HEK293 (cell line): ENCODE measurements at regions not wholly inside any gene's neighbourhood (a gene's known extent, or its start where the extent isn't known, plus 50 kb on each side); places are given as distances from the start of the nearest gene placed in this dataset.

ENCODE experiments used
- BCL11A ChIP-seq: fragments of 450-650 bp; formaldehyde crosslinking; IDR thresholded peaks from 2 replicates; pipeline ENCODE4 v1.5.1; 2016; ENCODE audit warnings: low read depth, missing biosample characterization, missing genetic modification characterization
- FEZF1 ChIP-seq: fragments of 450-650 bp; formaldehyde crosslinking; IDR thresholded peaks from 2 replicates; pipeline ENCODE4 v1.5.1; 2016; ENCODE audit warnings: missing biosample characterization, missing genetic modification characterization
- GLI2 ChIP-seq: fragments of 450-650 bp; formaldehyde crosslinking; IDR thresholded peaks from 2 replicates; pipeline ENCODE4; 2017; ENCODE audit warnings: missing biosample characterization, missing genetic modification characterization, low read depth, borderline replicate concordance
- MZF1 ChIP-seq: fragments of 450-650 bp; formaldehyde crosslinking; IDR thresholded peaks from 2 replicates; pipeline ENCODE4 v1.5.1; 2017; ENCODE audit warnings: missing biosample characterization, missing genetic modification characterization, borderline replicate concordance
- ZNF138 ChIP-seq: fragments of 450-650 bp; formaldehyde crosslinking; IDR thresholded peaks from 2 replicates; pipeline ENCODE4 v1.5.1; 2016; ENCODE audit warnings: missing biosample characterization, missing genetic modification characterization, borderline replicate concordance
- ZNF184 ChIP-seq: fragments of 450-650 bp; IDR thresholded peaks from 2 replicates; pipeline ENCODE4 v1.5.1; 2018; ENCODE audit warnings: missing biosample characterization, mild to moderate bottlenecking, missing genetic modification characterization
- ZNF37A ChIP-seq: fragments of 450-650 bp; IDR thresholded peaks from 2 replicates; pipeline ENCODE4 v1.5.1; 2018; ENCODE audit warnings: missing biosample characterization, missing genetic modification characterization
- ZNF404 ChIP-seq: fragments of 450-650 bp; formaldehyde crosslinking; IDR thresholded peaks from 2 replicates; pipeline ENCODE4 v1.5.1; 2017; ENCODE audit warnings: missing biosample characterization, missing genetic modification characterization
- ZNF549 ChIP-seq: fragments of 450-650 bp; IDR thresholded peaks from 2 replicates; pipeline ENCODE4 v1.5.1; 2018; ENCODE audit warnings: missing biosample characterization, missing genetic modification characterization, mild to moderate bottlenecking, inconsistent platforms, moderate library complexity
- ZNF561 ChIP-seq: fragments of 450-650 bp; IDR thresholded peaks from 2 replicates; pipeline ENCODE4 v1.5.1; 2018; ENCODE audit warnings: missing biosample characterization, missing genetic modification characterization, borderline replicate concordance
- ZNF596 ChIP-seq: fragments of 450-650 bp; IDR thresholded peaks from 2 replicates; pipeline ENCODE4 v1.5.0; 2018; ENCODE audit warnings: missing biosample characterization, mild to moderate bottlenecking, missing genetic modification characterization, moderate library complexity
- TF ChIP-seq, protein P1 (sequence below): fragments of 450-650 bp; formaldehyde crosslinking; IDR thresholded peaks from 2 replicates; pipeline ENCODE4 v1.5.1; 2016; ENCODE audit warnings: missing biosample characterization, missing genetic modification characterization
- TF ChIP-seq, protein P2 (sequence below): fragments of 450-650 bp; formaldehyde crosslinking; IDR thresholded peaks from 2 replicates; pipeline ENCODE4 v1.5.1; 2016; ENCODE audit warnings: missing biosample characterization, missing genetic modification characterization

DNA sequence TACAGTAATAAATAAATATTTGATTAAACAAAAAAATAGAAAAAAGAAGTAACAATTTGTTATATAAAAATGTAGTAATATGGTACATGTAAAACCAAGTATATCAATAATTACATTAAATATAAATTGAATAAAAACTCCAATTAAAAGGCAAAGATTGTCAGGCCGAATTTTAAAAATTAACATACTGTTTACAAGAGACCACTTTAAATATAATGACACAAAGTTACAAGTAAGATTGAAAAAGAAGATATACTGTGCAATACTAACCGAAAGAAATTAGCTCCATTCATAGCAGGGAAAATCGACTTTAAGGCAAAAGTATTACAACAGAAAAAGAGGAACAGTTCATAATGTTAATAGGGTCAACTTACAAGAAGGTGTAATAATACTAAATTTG is 571.5 kb upstream of the ARID1B start:
- TF ChIP-seq, protein P1, sequence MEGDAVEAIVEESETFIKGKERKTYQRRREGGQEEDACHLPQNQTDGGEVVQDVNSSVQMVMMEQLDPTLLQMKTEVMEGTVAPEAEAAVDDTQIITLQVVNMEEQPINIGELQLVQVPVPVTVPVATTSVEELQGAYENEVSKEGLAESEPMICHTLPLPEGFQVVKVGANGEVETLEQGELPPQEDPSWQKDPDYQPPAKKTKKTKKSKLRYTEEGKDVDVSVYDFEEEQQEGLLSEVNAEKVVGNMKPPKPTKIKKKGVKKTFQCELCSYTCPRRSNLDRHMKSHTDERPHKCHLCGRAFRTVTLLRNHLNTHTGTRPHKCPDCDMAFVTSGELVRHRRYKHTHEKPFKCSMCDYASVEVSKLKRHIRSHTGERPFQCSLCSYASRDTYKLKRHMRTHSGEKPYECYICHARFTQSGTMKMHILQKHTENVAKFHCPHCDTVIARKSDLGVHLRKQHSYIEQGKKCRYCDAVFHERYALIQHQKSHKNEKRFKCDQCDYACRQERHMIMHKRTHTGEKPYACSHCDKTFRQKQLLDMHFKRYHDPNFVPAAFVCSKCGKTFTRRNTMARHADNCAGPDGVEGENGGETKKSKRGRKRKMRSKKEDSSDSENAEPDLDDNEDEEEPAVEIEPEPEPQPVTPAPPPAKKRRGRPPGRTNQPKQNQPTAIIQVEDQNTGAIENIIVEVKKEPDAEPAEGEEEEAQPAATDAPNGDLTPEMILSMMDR (tag by site-specific recombination), result no peak
- TF ChIP-seq BCL11A (tag by site-specific recombination), result no peak
- no peak for TF ChIP-seq GLI2
- no peak for TF ChIP-seq ZNF404
- no peak for TF ChIP-seq ZNF549 (tag by site-specific recombination)
- no peak for TF ChIP-seq FEZF1
- TF ChIP-seq ZNF561, result no peak
- TF ChIP-seq, protein P2, sequence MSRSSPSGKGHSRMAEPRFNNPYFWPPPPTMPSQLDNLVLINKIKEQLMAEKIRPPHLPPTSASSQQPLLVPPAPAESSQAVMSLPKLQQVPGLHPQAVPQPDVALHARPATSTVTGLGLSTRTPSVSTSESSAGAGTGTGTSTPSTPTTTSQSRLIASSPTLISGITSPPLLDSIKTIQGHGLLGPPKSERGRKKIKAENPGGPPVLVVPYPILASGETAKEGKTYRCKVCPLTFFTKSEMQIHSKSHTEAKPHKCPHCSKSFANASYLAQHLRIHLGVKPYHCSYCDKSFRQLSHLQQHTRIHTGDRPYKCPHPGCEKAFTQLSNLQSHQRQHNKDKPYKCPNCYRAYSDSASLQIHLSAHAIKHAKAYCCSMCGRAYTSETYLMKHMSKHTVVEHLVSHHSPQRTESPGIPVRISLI, result no peak
- TF ChIP-seq ZNF596 (tag by site-specific recombination), result no peak
- no peak for TF ChIP-seq ZNF138 (tag by site-specific recombination)
- no peak for TF ChIP-seq ZNF184 (tag by site-specific recombination)
- no peak for TF ChIP-seq ZNF37A (tag by site-specific recombination)
- no peak for TF ChIP-seq MZF1 (tag by site-specific recombination)
